ENCODE measurements at regions not wholly inside any gene's neighbourhood (a gene's known extent, or its start where the extent isn't known, plus 50 kb on each side); places are given as distances from the start of the nearest gene placed in this dataset.
A peak's percentile ranks its signal among the peaks of the same experiment; 100 is the strongest.
"Not testable (repeated sequence)": the region's sequence is repeated elsewhere in the genome, so short reads cannot be mapped to it uniquely, and the experiment has no call there.

- DNase-seq (ENCODE audit: low spot score) = no peak
Measured at GRCh38 chr2:150101947-150102346, 385.5 kb downstream of the RND3 start.

GRCh38 chr2:150100834-150101233 is 386.6 kb downstream of the RND3 start:
- DNase-seq (ENCODE audit: low spot score) = no peak

- DNase-seq (ENCODE audit: low spot score) = no peak
Measured at GRCh38 chr2:150100336-150100735, 387.1 kb downstream of the RND3 start.

- no peak for DNase-seq (ENCODE audit: low spot score)
Measured at GRCh38 chr2:150099805-150100204, 387.7 kb downstream of the RND3 start.

- DNase-seq (ENCODE audit: low spot score) = no peak
Measured at GRCh38 chr2:150097901-150098531, 389.5 kb downstream of the RND3 start.

- no peak for DNase-seq (ENCODE audit: low spot score)
Measured at GRCh38 chr2:150097402-150097801, 390.1 kb downstream of the RND3 start.

- DNase-seq (ENCODE audit: low spot score) = no peak
Measured at GRCh38 chr2:150095361-150096095, 391.9 kb downstream of the RND3 start.

- DNase-seq (ENCODE audit: low spot score) = no peak
Measured at GRCh38 chr2:150091846-150092245, 395.6 kb downstream of the RND3 start.

GRCh38 chr2:150090031-150090430 is 397.4 kb downstream of the RND3 start:
- DNase-seq (ENCODE audit: low spot score) = no peak

GRCh38 chr2:150088538-150088937 is 398.9 kb downstream of the RND3 start:
- no peak for DNase-seq (ENCODE audit: low spot score)

GRCh38 chr2:150085478-150085877 is 402.0 kb downstream of the RND3 start:
- no peak for DNase-seq (ENCODE audit: low spot score)

GRCh38 chr2:150081775-150082481 is 405.5 kb downstream of the RND3 start:
- no peak for DNase-seq (ENCODE audit: low spot score)

GRCh38 chr2:150076281-150076680 is 411.2 kb downstream of the RND3 start:
- no peak for DNase-seq (ENCODE audit: low spot score)

GRCh38 chr2:150075831-150076230 is 411.6 kb downstream of the RND3 start:
- no peak for DNase-seq (ENCODE audit: low spot score)

GRCh38 chr2:150066490-150066889 is 421.0 kb downstream of the RND3 start:
- DNase-seq (ENCODE audit: low spot score) = no peak

- peak; percentile 55 for DNase-seq (ENCODE audit: low spot score)
Measured at GRCh38 chr2:150063931-150064548, 423.4 kb downstream of the RND3 start.

- no peak for DNase-seq (ENCODE audit: low spot score)
Measured at GRCh38 chr2:150063432-150063889, 424.0 kb downstream of the RND3 start.

- DNase-seq (ENCODE audit: low spot score) = no peak
Measured at GRCh38 chr2:150062416-150062815, 425.1 kb downstream of the RND3 start.

GRCh38 chr2:150060341-150060740 is 427.1 kb downstream of the RND3 start:
- peak; percentile 15 for DNase-seq (ENCODE audit: low spot score)

GRCh38 chr2:150059676-150060075 is 427.8 kb downstream of the RND3 start:
- DNase-seq (ENCODE audit: low spot score) = not testable (repeated sequence)

GRCh38 chr2:150052457-150052856 is 435.0 kb downstream of the RND3 start:
- DNase-seq (ENCODE audit: low spot score) = no peak

GRCh38 chr2:150051004-150051403 is 436.5 kb downstream of the RND3 start:
- no peak for DNase-seq (ENCODE audit: low spot score)

GRCh38 chr2:150050036-150050435 is 437.4 kb downstream of the RND3 start:
- no peak for DNase-seq (ENCODE audit: low spot score)
